ENCODE measurements at regions not wholly inside any gene's neighbourhood (a gene's known extent, or its start where the extent isn't known, plus 50 kb on each side); places are given as distances from the start of the nearest gene placed in this dataset.

GRCh38 chr6:23448281-23448680 is 677.7 kb upstream of the NRSN1 start:
- DNase-seq: no peak

GRCh38 chr6:23454080-23454976 is 671.7 kb upstream of the NRSN1 start:
- DNase-seq: no peak

GRCh38 chr6:23455754-23456153 is 670.3 kb upstream of the NRSN1 start:
- DNase-seq: no peak

GRCh38 chr6:23456396-23456795 is 669.6 kb upstream of the NRSN1 start:
- no peak for DNase-seq

GRCh38 chr6:23457321-23457720 is 668.7 kb upstream of the NRSN1 start:
- no peak for DNase-seq

GRCh38 chr6:23465912-23466311 is 660.1 kb upstream of the NRSN1 start:
- DNase-seq: no peak

GRCh38 chr6:23477586-23477985 is 648.4 kb upstream of the NRSN1 start:
- DNase-seq: no peak

- no peak for DNase-seq
These were observed 647.7 kb upstream of the NRSN1 start for GRCh38 chr6:23478312-23478711.

GRCh38 chr6:23483896-23484295 is 642.1 kb upstream of the NRSN1 start:
- DNase-seq: no peak

- DNase-seq: no peak
These were observed 631.6 kb upstream of the NRSN1 start for GRCh38 chr6:23494367-23494766.

- DNase-seq: no peak
These were observed 628.0 kb upstream of the NRSN1 start for GRCh38 chr6:23498013-23498412.

GRCh38 chr6:23499549-23499948 is 626.5 kb upstream of the NRSN1 start:
- no peak for DNase-seq

- no peak for DNase-seq
These were observed 622.8 kb upstream of the NRSN1 start for GRCh38 chr6:23503173-23503572.

GRCh38 chr6:23505026-23505425 is 621.0 kb upstream of the NRSN1 start:
- DNase-seq: no peak

GRCh38 chr6:23510778-23511510 is 615.1 kb upstream of the NRSN1 start:
- DNase-seq: no peak

- no peak for DNase-seq
These were observed 614.2 kb upstream of the NRSN1 start for GRCh38 chr6:23511817-23512216.

GRCh38 chr6:23518294-23518693 is 607.7 kb upstream of the NRSN1 start:
- no peak for DNase-seq

- DNase-seq: no peak
These were observed 603.0 kb upstream of the NRSN1 start for GRCh38 chr6:23522792-23523547.

- DNase-seq: no peak
These were observed 602.2 kb upstream of the NRSN1 start for GRCh38 chr6:23523771-23524170.

GRCh38 chr6:23524548-23524947 is 601.5 kb upstream of the NRSN1 start:
- DNase-seq: no peak

- DNase-seq: no peak
These were observed 599.5 kb upstream of the NRSN1 start for GRCh38 chr6:23526526-23526925.

- DNase-seq: no peak
These were observed 596.1 kb upstream of the NRSN1 start for GRCh38 chr6:23529902-23530301.

GRCh38 chr6:23531666-23532065 is 594.3 kb upstream of the NRSN1 start:
- DNase-seq: no peak

GRCh38 chr6:23532227-23532626 is 593.8 kb upstream of the NRSN1 start:
- no peak for DNase-seq

Data from NCI-H510A (cell line).